GM21529 (cell line): ENCODE measurements at regions not wholly inside any gene's neighbourhood (a gene's known extent, or its start where the extent isn't known, plus 50 kb on each side); places are given as distances from the start of the nearest gene placed in this dataset.

Experiments
- ATAC-seq: cut with Tn5 transposase; IDR thresholded peaks from one replicate; pipeline ENCODE4 v1.9.1; 2021; ENCODE audit not compliant: unreplicated experiment

- ATAC-seq = no peak
These were observed 866.6 kb downstream of the BRD1 start for GRCh38 chr22:48960980-48961660.

GRCh38 chr22:48960576-48960975 is 867.1 kb downstream of the BRD1 start:
- ATAC-seq = no peak

- no peak for ATAC-seq
These were observed 868.2 kb downstream of the BRD1 start for GRCh38 chr22:48959496-48959895.

GRCh38 chr22:48957987-48958321 is 869.7 kb downstream of the BRD1 start:
- no peak for ATAC-seq

GRCh38 chr22:48957311-48957986 is 870.2 kb downstream of the BRD1 start:
- no peak for ATAC-seq

GRCh38 chr22:48955351-48956311 is 872.0 kb downstream of the BRD1 start:
- ATAC-seq = no peak

- ATAC-seq = no peak
These were observed 872.8 kb downstream of the BRD1 start for GRCh38 chr22:48954781-48955311.

GRCh38 chr22:48953830-48954229 is 873.8 kb downstream of the BRD1 start:
- ATAC-seq = no peak

GRCh38 chr22:48953103-48953720 is 874.5 kb downstream of the BRD1 start:
- no peak for ATAC-seq

- ATAC-seq = no peak
These were observed 875.2 kb downstream of the BRD1 start for GRCh38 chr22:48952256-48953102.

- ATAC-seq = no peak
These were observed 875.8 kb downstream of the BRD1 start for GRCh38 chr22:48951836-48952235.

GRCh38 chr22:48950151-48950915 is 877.3 kb downstream of the BRD1 start:
- no peak for ATAC-seq

GRCh38 chr22:48949375-48950149 is 878.1 kb downstream of the BRD1 start:
- ATAC-seq = no peak

GRCh38 chr22:48948575-48949170 is 879.0 kb downstream of the BRD1 start:
- no peak for ATAC-seq

- no peak for ATAC-seq
These were observed 880.0 kb downstream of the BRD1 start for GRCh38 chr22:48947636-48948035.

GRCh38 chr22:48945621-48946458 is 881.8 kb downstream of the BRD1 start:
- ATAC-seq = no peak
